GM12878 (cell line): ENCODE measurements at regions not wholly inside any gene's neighbourhood (a gene's known extent, or its start where the extent isn't known, plus 50 kb on each side); places are given as distances from the start of the nearest gene placed in this dataset.

Source experiments
- CTCF ChIP-seq, 3 experiments: IDR thresholded peaks in 2 of 3; conservative IDR thresholded peaks in 1 of 3; 2 replicates each; pipeline ENCODE4 v1.5.1; 2011; ENCODE audit warnings: low read depth in 3 of 3, low read length in 3 of 3, mild to moderate bottlenecking in 3 of 3, control low read depth in 2 of 3, moderate library complexity in 2 of 3, inconsistent platforms in 1 of 3, mixed read lengths in 1 of 3; ENCODE audit not compliant: control insufficient read depth in 2 of 3, insufficient read depth in 1 of 3; ENCODE audit errors: extremely low read depth in 1 of 3
- E4F1 ChIP-seq: fragments of 450-650 bp; IDR thresholded peaks from 2 replicates; pipeline ENCODE4 v1.6.1; 2018; ENCODE audit warnings: borderline replicate concordance, mild to moderate bottlenecking; ENCODE audit not compliant: partially characterized antibody
- REST ChIP-seq: IDR thresholded peaks from 2 replicates; pipeline ENCODE4 v1.6.1; 2012; ENCODE audit warnings: mild to moderate bottlenecking, low read depth, low read length
- SP1 ChIP-seq: IDR thresholded peaks from one replicate; pipeline ENCODE4 v1.6.1; 2011; ENCODE audit warnings: low read depth, low read length
- YBX1 ChIP-seq: fragments of 450-650 bp; IDR thresholded peaks from 2 replicates; pipeline ENCODE4 v1.6.1; 2016; ENCODE audit warnings: antibody characterized with exemption

- TF ChIP-seq E4F1 (no peak), CTCF (IDR thresholded peaks at IDR 0.05 in 2 of 3, conservative IDR thresholded peaks at IDR 0.05 in 1 of 3; ENCODE audit: control insufficient read depth in 2 of 3, extremely low read depth in 1 of 3, insufficient read depth in 1 of 3, low read depth in 3 of 3, low read length in 3 of 3) (no peak), SP1 (no peak), REST (no peak), YBX1 (no peak)
These were observed 413.7 kb downstream of the PPP3CA start for GRCh38 chr4:100933628-100934027.
